GM18502 (cell line): ENCODE measurements at regions not wholly inside any gene's neighbourhood (a gene's known extent, or its start where the extent isn't known, plus 50 kb on each side); places are given as distances from the start of the nearest gene placed in this dataset.

ENCODE experiments used
- ATAC-seq: cut with Tn5 transposase; IDR thresholded peaks from one replicate; pipeline ENCODE4 v1.9.1; 2021; ENCODE audit warnings: mild to moderate bottlenecking; ENCODE audit not compliant: unreplicated experiment, poor library complexity

GRCh38 chr4:43242606-43243005 is 350.1 kb downstream of the GRXCR1 start:
- ATAC-seq: no peak

- ATAC-seq: no peak
Observed at GRCh38 chr4:43243433-43244116, 351.1 kb downstream of the GRXCR1 start.

DNA sequence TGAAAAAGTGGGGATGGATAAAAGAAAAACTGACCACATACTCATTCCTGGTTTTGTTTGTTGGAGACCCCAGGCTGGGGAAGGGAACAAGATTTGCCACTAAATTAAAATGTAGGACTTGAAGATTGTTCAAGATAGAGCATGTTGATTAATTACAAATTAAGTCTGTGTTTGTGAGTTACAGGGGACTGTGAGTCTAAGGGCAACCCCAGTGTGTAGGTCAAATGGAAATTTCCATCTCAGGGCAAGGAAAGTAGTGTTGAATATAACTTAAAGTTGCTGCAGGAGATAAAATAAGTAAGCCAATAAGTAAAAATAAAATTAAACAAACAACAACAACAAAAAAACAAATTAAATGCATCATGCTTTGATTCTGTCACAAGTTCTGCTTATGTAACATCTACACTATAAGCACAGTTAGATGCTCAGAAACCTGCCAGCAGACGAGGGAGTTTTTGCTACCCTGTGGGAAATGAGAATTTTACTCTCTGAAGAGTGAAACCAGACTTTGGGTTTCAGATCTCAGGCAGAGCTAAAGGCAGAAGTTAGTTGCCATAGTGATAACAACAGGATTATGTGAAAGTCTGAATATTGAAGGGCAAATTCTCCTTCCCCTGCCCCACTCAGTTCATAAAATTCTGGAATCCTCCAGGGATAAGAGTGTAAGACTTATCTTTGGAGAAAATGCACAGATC is 352.3 kb downstream of the GRXCR1 start:
- ATAC-seq: peak; percentile 98

- no peak for ATAC-seq
Observed at GRCh38 chr4:43251841-43252240, 359.3 kb downstream of the GRXCR1 start.

GRCh38 chr4:43253541-43253940 is 361.0 kb downstream of the GRXCR1 start:
- no peak for ATAC-seq

DNA sequence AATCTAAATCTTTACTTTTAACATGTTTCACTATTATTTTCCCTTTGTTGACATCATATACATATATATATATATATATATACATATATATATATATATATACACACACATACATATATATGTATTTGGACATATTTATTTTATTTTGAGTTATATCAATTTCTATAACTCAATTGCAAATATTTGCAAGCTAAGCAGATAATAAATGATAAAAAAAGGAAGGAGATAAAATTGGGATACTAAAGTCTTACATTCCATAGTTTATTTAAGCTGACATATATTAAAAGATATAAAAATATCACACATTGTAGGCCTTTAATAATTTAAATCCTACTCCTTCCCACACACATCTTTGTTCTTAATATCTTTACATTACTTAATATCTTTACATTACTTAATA is 372.2 kb downstream of the GRXCR1 start:
- no peak for ATAC-seq

DNA sequence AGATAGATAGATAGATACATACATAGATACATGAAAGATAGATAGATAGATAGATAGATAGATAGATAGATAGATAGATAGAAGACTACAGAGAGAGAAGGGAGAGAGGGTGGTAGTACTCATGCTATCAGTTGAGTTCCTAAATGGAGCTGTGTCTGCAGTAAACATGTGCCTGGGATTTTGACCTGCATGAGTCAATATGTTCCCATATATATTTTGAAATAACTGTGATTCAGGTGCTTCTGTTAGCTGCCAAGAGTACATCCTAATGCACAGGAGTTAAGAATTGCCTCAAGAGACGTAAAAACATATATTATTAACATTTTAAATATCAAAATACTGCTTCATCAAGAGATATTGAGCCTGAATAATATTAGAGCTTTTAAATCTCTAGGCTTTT is 379.4 kb downstream of the GRXCR1 start:
- no peak for ATAC-seq

DNA sequence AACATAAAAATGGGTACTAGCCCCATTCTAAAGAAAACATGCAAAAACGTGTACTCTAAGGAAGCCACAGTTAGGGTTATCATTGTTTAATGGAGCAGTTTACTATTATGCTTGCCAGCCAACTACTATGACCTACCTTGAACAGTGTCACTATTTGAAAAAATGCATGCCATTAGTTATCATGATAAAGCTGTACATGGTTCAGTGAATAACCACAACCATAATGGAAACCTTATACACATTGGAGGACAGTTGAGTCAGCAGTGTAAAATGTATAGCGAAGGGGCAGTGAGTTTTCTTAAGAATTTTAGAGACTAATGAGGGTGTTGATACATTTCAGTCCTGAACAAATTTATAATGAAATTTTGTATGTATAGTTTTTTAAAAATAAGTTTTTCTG is 381.9 kb downstream of the GRXCR1 start:
- no peak for ATAC-seq

GRCh38 chr4:43275779-43276178 is 383.3 kb downstream of the GRXCR1 start:
- no peak for ATAC-seq

DNA sequence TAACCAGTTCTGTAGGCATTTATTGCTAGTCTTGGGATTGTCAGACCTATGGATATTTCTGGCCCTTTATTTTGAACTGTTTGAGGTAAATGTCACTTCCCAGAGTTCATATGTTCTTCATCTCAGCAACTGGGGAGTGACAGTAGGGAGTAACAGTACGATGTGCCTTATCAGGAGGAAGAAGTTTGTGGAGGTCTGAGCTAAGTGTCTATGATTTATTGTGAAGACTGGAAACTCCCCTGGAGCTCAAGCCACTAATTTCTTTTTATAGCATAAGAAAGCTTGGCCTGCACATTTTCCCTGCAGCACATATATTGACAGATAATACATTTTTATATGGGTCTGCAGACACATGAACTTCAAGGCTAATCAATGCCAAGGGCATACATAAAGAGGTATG is 383.8 kb downstream of the GRXCR1 start:
- no peak for ATAC-seq

DNA sequence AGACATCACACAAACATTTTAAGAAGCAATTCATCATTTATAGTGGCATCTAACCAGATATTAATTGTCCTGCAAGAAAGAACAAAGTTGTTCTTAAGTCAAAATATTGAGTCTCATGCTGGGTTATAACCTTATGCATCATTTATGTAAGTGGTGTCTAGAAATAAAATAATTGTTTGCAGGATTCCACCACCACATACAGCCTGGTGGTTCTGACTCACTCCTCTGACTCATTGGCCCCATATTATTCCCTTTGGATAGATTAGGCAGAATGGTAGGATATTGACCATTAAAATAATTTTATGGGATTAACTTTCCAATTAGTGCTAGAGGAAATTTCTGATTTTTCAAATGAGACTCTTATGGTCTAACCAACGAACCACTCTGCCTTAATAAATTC is 384.5 kb downstream of the GRXCR1 start:
- ATAC-seq: no peak

- no peak for ATAC-seq
Observed at GRCh38 chr4:43282534-43282933, 390.0 kb downstream of the GRXCR1 start.

DNA sequence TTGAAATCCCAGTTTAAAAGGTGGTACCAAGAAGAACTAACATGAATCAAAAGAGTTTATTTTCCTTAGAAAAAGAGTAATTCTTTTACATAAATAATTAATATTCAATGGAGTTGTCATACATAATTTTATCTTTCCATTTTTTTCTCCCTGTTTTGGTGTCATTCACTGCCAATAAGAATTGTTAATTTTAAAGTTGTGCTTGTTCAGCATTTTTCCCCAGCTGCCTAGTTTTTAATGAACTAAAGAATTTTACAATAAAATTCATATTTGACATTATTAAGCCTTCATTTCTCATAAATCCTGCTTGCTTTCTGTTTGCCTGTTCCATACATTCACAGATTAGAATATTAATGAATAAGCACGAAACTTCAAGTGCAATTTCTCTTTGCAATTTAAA is 393.6 kb downstream of the GRXCR1 start:
- no peak for ATAC-seq

DNA sequence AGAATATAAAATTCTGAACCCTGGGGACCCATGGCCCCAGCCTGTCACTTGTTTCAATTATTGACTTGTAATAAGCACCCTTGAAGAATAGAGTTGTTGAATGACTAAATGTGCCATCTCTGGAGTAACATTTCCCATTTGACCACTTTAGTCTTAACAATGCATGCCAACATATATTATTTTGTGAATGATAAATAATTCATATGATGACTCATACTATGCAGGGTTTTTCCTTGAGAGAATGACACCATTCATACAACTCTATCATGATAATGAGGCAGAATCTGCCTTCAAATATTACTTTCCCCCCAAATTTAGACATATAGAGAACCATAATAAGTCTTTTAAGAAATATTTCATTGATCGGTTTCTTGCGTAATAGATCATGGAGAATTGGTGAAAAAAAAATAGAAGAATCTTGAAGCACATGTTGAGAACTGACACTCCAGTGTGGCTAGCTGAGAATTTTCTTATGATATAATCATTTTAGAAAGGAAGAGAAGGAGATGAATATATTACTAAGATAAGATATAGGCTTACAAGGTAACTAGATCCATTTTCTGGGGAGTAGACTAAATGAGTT is 404.5 kb downstream of the GRXCR1 start:
- no peak for ATAC-seq

- ATAC-seq: no peak
Observed at GRCh38 chr4:43316813-43317212, 424.3 kb downstream of the GRXCR1 start.

GRCh38 chr4:43325220-43325967 is 432.9 kb downstream of the GRXCR1 start:
- no peak for ATAC-seq

DNA sequence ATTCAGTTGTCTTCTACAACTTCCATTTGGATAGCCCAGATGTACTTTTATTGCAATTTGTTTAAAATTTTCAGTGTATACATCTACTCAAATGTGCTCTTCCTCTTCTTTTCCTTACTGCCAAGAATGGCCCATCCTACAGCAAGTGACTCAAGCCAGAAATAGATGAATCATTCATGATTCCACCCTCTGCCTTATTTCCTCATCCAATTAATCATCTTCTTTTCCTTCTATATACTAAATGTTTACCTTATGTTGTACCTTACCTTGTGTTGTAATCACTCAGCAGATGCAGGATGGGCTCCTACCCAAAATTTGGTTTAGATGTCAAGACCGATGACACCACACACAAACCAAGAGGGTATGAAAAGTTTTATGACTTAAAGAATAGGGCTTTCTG is 437.8 kb downstream of the GRXCR1 start:
- no peak for ATAC-seq

- no peak for ATAC-seq
Observed at GRCh38 chr4:43331226-43332051, 438.9 kb downstream of the GRXCR1 start.

DNA sequence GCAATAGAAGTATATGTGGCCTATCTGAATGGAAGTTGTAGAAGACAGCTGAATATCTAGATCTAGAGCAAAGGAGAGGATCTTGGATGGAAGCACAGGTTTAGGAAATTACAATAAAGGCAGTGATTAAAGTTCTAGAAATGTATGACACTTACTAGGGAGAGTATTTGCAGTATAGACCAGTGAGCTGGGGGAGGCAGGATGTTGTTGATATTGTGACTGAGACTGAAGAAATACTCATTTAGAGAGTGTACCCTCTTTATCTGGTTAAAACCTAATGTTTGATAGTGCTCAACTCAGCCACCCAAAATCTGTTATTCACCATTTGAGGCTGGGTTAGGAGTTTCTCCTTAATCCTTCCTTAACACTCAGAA is 439.5 kb downstream of the GRXCR1 start:
- ATAC-seq: no peak

GRCh38 chr4:43337707-43338106 is 445.2 kb downstream of the GRXCR1 start:
- ATAC-seq: no peak
